Ascending aorta (tissue), 2 donors: ENCODE measurements at regions not wholly inside any gene's neighbourhood (a gene's known extent, or its start where the extent isn't known, plus 50 kb on each side); places are given as distances from the start of the nearest gene placed in this dataset.

Experiments
- DNase-seq, 2 donors: peaks; one replicate each; pipeline ENCODE4 v3.0.0-alpha.2; 2019; ENCODE audit warnings: low spot score in 2 of 2
- H3K27ac ChIP-seq, 2 donors: fragments of 200-600 bp; sonication (generic); one replicate each; pipeline ENCODE4 v1.5.1; 2016 to 2017; ENCODE audit warnings: mild to moderate bottlenecking in 1 of 2
- H3K27me3 ChIP-seq: fragments of 200-600 bp; sonication (generic); one replicate; pipeline ENCODE4 v1.5.1; 2017
- H3K36me3 ChIP-seq, 2 donors: fragments of 200-600 bp; sonication (generic); one replicate each; pipeline ENCODE4 v1.5.1; 2016
- H3K4me1 ChIP-seq, 2 donors: fragments of 200-600 bp; sonication (generic); one replicate each; pipeline ENCODE4 v1.5.1; 2016 to 2017; ENCODE audit warnings: mild to moderate bottlenecking in 1 of 2
- H3K4me3 ChIP-seq, 2 donors: fragments of 200-600 bp; sonication (generic); one replicate each; pipeline ENCODE4 v1.5.1; 2016 to 2017; ENCODE audit warnings: mild to moderate bottlenecking in 1 of 2
- H3K9me3 ChIP-seq, 2 donors: fragments of 200-600 bp; sonication (generic); one replicate each; pipeline ENCODE4 v1.5.1; 2016
- CTCF ChIP-seq, 3 experiments: fragments of 200-600 bp in 2 of 3; fragments of 450-650 bp in 1 of 3; sonication (generic) in 2 of 3; IDR thresholded peaks; one replicate each; pipeline ENCODE4 v1.5.1; 2016 to 2019; ENCODE audit warnings: antibody characterized with exemption in 3 of 3, mild to moderate bottlenecking in 1 of 3, moderate library complexity in 1 of 3
- intact Hi-C: fragments of 100-400 bp; cut with DNase I; formaldehyde crosslinking; loops from one replicate; pipeline ENCODE4 v1.15.1; 2023

GRCh38 chr1:239786464-239786863 is 305.2 kb upstream of the FMN2 start:
- no peak for TF ChIP-seq CTCF (IDR thresholded peaks at IDR 0.05)
- intact Hi-C loops = no loop called here
- H3K27ac ChIP-seq = no peak overlapping the region
- no peaks in the 10 kb centered on the region for H3K27me3 ChIP-seq
- DNase-seq = no peak
- no peak overlapping the region for H3K4me3 ChIP-seq
- no peaks in the 10 kb centered on the region for H3K4me1 ChIP-seq
- no peaks in the 10 kb centered on the region for H3K9me3 ChIP-seq
- H3K36me3 ChIP-seq = no peaks in the 10 kb centered on the region

GRCh38 chr1:239792157-239792556 is 299.5 kb upstream of the FMN2 start:
- no peak for DNase-seq
- no peak overlapping the region for H3K4me3 ChIP-seq
- no peak for TF ChIP-seq CTCF (IDR thresholded peaks at IDR 0.05)
- no peaks in the 10 kb centered on the region for H3K4me1 ChIP-seq
- H3K36me3 ChIP-seq = no peaks in the 10 kb centered on the region
- H3K9me3 ChIP-seq = no peaks in the 10 kb centered on the region
- no peak overlapping the region for H3K27ac ChIP-seq
- intact Hi-C loops = no loop called here
- no peaks in the 10 kb centered on the region for H3K27me3 ChIP-seq

GRCh38 chr1:239795304-239795703 is 296.4 kb upstream of the FMN2 start:
- no peak for TF ChIP-seq CTCF (IDR thresholded peaks at IDR 0.05)
- H3K27ac ChIP-seq = no peak overlapping the region
- H3K36me3 ChIP-seq = no peaks in the 10 kb centered on the region
- no peaks in the 10 kb centered on the region for H3K27me3 ChIP-seq
- H3K4me1 ChIP-seq = no peaks in the 10 kb centered on the region
- no peaks in the 10 kb centered on the region for H3K9me3 ChIP-seq
- no peak for DNase-seq
- intact Hi-C loops = no loop called here
- no peak overlapping the region for H3K4me3 ChIP-seq

GRCh38 chr1:239799617-239800016 is 292.1 kb upstream of the FMN2 start:
- no peaks in the 10 kb centered on the region for H3K4me1 ChIP-seq
- no peak overlapping the region for H3K4me3 ChIP-seq
- TF ChIP-seq CTCF (IDR thresholded peaks at IDR 0.05) = no peak
- no peaks in the 10 kb centered on the region for H3K27me3 ChIP-seq
- intact Hi-C loops = no loop called here
- DNase-seq = no peak
- H3K27ac ChIP-seq = no peak overlapping the region
- H3K36me3 ChIP-seq = no peaks in the 10 kb centered on the region
- no peaks in the 10 kb centered on the region for H3K9me3 ChIP-seq

- H3K4me3 ChIP-seq = no peak overlapping the region
- no peaks in the 10 kb centered on the region for H3K4me1 ChIP-seq
- no peaks in the 10 kb centered on the region for H3K36me3 ChIP-seq
- intact Hi-C loops = no loop called here
- DNase-seq = no peak
- no peaks in the 10 kb centered on the region for H3K9me3 ChIP-seq
- no peak for TF ChIP-seq CTCF (IDR thresholded peaks at IDR 0.05)
- no peak overlapping the region for H3K27ac ChIP-seq
- H3K27me3 ChIP-seq = no peaks in the 10 kb centered on the region
Observed at GRCh38 chr1:239800861-239801260, 290.8 kb upstream of the FMN2 start.

GRCh38 chr1:239802275-239802674 is 289.4 kb upstream of the FMN2 start:
- no peak for DNase-seq
- no peaks in the 10 kb centered on the region for H3K27me3 ChIP-seq
- H3K9me3 ChIP-seq = no peaks in the 10 kb centered on the region
- H3K4me1 ChIP-seq = peaks cover 0 to 4% of the 10 kb centered on the region in 2 donors
- intact Hi-C loops = no loop called here
- no peaks in the 10 kb centered on the region for H3K36me3 ChIP-seq
- H3K27ac ChIP-seq = no peak overlapping the region
- no peak overlapping the region for H3K4me3 ChIP-seq
- no peak for TF ChIP-seq CTCF (IDR thresholded peaks at IDR 0.05)
